Loucy (cell line): ENCODE measurements at regions not wholly inside any gene's neighbourhood (a gene's known extent, or its start where the extent isn't known, plus 50 kb on each side); places are given as distances from the start of the nearest gene placed in this dataset.

ENCODE experiments used
- H2AFZ ChIP-seq: fragments of 200-600 bp; sonication (generic); 2 replicates; pipeline ENCODE4 v1.6.0; 2016; ENCODE audit warnings: antibody characterized with exemption, mild to moderate bottlenecking, low read length, moderate library complexity
- H3F3A ChIP-seq: fragments of 200-600 bp; 2 replicates; pipeline ENCODE4 v1.6.0; 2016; ENCODE audit warnings: antibody characterized with exemption, low read depth, mild to moderate bottlenecking
- H3K27me3 ChIP-seq: fragments of 200-600 bp; sonication (generic); 2 replicates; pipeline ENCODE4 v1.6.1; 2014; ENCODE audit warnings: low read length, mild to moderate bottlenecking; ENCODE audit not compliant: insufficient read depth, poor library complexity, severe bottlenecking
- H3K36me3 ChIP-seq: fragments of 200-600 bp; sonication (generic); 2 replicates; pipeline ENCODE4 v1.6.1; 2016; ENCODE audit warnings: low read length; ENCODE audit not compliant: insufficient read depth
- H3K4me1 ChIP-seq: fragments of 200-600 bp; sonication (generic); 2 replicates; pipeline ENCODE4 v1.5.1; 2014; ENCODE audit warnings: low read length, mild to moderate bottlenecking; ENCODE audit not compliant: insufficient read depth, poor library complexity, severe bottlenecking
- H3K4me2 ChIP-seq: fragments of 200-600 bp; sonication (generic); 2 replicates; pipeline ENCODE4 v1.6.0; 2014; ENCODE audit warnings: antibody characterized with exemption, low read length, low read depth, mild to moderate bottlenecking; ENCODE audit not compliant: poor library complexity, severe bottlenecking
- H3K4me3 ChIP-seq: fragments of 200-600 bp; sonication (generic); 2 replicates; pipeline ENCODE4 v1.5.1; 2014; ENCODE audit warnings: low read length, mild to moderate bottlenecking, mixed read lengths; ENCODE audit not compliant: poor library complexity, severe bottlenecking
- H3K79me2 ChIP-seq: fragments of 200-600 bp; sonication (generic); 2 replicates; pipeline ENCODE4 v1.6.1; 2014; ENCODE audit warnings: low read length; ENCODE audit not compliant: insufficient read depth
- H3K9ac ChIP-seq: fragments of 200-600 bp; sonication (generic); 2 replicates; pipeline ENCODE4 v1.6.0; 2014; ENCODE audit warnings: mild to moderate bottlenecking, low read depth, low read length, moderate library complexity; ENCODE audit not compliant: poor library complexity, severe bottlenecking
- H3K9me2 ChIP-seq: fragments of 200-600 bp; sonication (generic); replicated peaks from 2 replicates; pipeline ENCODE4 v1.6.1; 2016; ENCODE audit warnings: low read depth, low read length, mixed read lengths
- H3K9me3 ChIP-seq: fragments of 200-600 bp; sonication (generic); 2 replicates; pipeline ENCODE4 v1.6.1; 2014; ENCODE audit warnings: mild to moderate bottlenecking, antibody characterized with exemption, low read length, low read depth; ENCODE audit not compliant: insufficient read depth
- H4K20me1 ChIP-seq: fragments of 200-600 bp; sonication (generic); 2 replicates; pipeline ENCODE4 v1.6.0; 2014; ENCODE audit warnings: antibody characterized with exemption, low read length, mild to moderate bottlenecking; ENCODE audit not compliant: insufficient read depth, poor library complexity, severe bottlenecking
- EZH2phosphoT487 ChIP-seq: fragments of 200-600 bp; IDR thresholded peaks from 2 replicates; pipeline ENCODE4 v1.6.1; 2018; ENCODE audit warnings: antibody characterized with exemption, mild to moderate bottlenecking, moderate library complexity, borderline replicate concordance
- TF ChIP-seq, protein P1 (sequence below): fragments of 200-600 bp; sonication (generic); conservative IDR thresholded peaks from 2 replicates; pipeline ENCODE4 v1.5.1; 2014; ENCODE audit warnings: mild to moderate bottlenecking, antibody characterized with exemption, low read length

DNA sequence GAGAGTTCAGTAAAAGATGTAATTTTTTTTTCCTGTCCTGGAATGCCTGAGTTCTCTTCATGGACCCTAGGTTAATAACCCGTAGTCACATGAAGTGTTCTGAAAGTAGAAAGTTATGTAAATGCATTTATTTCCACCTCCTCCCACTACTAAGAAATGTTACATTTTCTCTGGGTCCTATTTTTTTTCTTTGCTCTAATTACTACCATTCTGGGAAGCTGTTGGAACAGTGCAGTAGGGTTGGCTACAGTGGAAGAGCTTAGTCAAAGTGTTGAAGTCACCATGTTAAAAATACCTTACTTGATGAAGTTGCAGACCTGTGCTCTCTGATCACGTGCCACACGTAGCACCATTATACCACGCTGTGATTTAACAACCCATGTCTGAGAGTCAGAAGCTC, 153.8 kb upstream of the TSC22D2 start:
- Histone ChIP-seq H3K9ac (no peak overlapping the region), H3K79me2 (no peaks in the 10 kb centered on the region), H3K27me3 (no peaks in the 10 kb centered on the region), H3K4me1 (peaks cover 16% of the 10 kb centered on the region), H3K9me3 (no peaks in the 10 kb centered on the region), H4K20me1 (no peaks in the 10 kb centered on the region), H3F3A (no peaks in the 10 kb centered on the region), H3K36me3 (no peaks in the 10 kb centered on the region), H3K9me2 (no peaks in the 10 kb centered on the region), H3K4me2 (no peak overlapping the region), H2AFZ (no peak overlapping the region), H3K4me3 (no peak overlapping the region)
- TF ChIP-seq EZH2phosphoT487 = no peak
- TF ChIP-seq, protein P1, sequence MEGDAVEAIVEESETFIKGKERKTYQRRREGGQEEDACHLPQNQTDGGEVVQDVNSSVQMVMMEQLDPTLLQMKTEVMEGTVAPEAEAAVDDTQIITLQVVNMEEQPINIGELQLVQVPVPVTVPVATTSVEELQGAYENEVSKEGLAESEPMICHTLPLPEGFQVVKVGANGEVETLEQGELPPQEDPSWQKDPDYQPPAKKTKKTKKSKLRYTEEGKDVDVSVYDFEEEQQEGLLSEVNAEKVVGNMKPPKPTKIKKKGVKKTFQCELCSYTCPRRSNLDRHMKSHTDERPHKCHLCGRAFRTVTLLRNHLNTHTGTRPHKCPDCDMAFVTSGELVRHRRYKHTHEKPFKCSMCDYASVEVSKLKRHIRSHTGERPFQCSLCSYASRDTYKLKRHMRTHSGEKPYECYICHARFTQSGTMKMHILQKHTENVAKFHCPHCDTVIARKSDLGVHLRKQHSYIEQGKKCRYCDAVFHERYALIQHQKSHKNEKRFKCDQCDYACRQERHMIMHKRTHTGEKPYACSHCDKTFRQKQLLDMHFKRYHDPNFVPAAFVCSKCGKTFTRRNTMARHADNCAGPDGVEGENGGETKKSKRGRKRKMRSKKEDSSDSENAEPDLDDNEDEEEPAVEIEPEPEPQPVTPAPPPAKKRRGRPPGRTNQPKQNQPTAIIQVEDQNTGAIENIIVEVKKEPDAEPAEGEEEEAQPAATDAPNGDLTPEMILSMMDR = no peak

GRCh38 chr3:150253622-150254021, 154.5 kb upstream of the TSC22D2 start:
- no peaks in the 10 kb centered on the region for H3K79me2 ChIP-seq
- no peak overlapping the region for H3K4me3 ChIP-seq
- H2AFZ ChIP-seq = no peak overlapping the region
- H3K36me3 ChIP-seq = no peaks in the 10 kb centered on the region
- H3F3A ChIP-seq = no peaks in the 10 kb centered on the region
- H3K4me1 ChIP-seq = peaks cover 16% of the 10 kb centered on the region
- no peak overlapping the region for H3K4me2 ChIP-seq
- no peaks in the 10 kb centered on the region for H4K20me1 ChIP-seq
- no peak overlapping the region for H3K9ac ChIP-seq
- no peaks in the 10 kb centered on the region for H3K27me3 ChIP-seq
- H3K9me2 ChIP-seq = no peaks in the 10 kb centered on the region
- no peak for TF ChIP-seq EZH2phosphoT487
- TF ChIP-seq, protein P1 = no peak
- H3K9me3 ChIP-seq = no peaks in the 10 kb centered on the region

DNA sequence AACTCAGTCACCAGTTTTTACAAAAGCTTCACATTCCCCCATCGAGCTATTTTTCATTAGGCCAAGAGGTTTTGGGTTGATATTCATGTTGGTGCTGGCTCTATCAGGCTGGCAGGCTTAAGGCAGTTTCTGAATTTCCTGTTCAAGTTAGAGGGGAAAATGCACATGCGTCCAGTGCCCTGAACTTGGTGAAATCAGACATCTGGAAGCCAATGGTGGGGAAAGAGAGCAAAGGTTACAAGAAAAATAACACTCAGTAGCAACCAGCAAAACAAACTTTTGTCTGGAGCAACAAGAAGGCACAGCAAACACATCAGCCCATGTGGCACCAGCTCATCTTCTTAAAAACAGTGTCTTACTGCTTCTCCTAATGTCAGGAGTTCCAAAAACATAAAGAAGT, 155.6 kb upstream of the TSC22D2 start:
- Histone ChIP-seq H3K4me3 (no peak overlapping the region), H3K9me3 (no peaks in the 10 kb centered on the region), H3K27me3 (no peaks in the 10 kb centered on the region), H3K4me1 (peaks cover 16% of the 10 kb centered on the region), H4K20me1 (no peaks in the 10 kb centered on the region), H3K4me2 (no peak overlapping the region), H3K79me2 (no peaks in the 10 kb centered on the region), H3K9me2 (no peaks in the 10 kb centered on the region), H3K36me3 (no peaks in the 10 kb centered on the region), H2AFZ (peak overlapping the region; percentile 59), H3F3A (no peaks in the 10 kb centered on the region), H3K9ac (no peak overlapping the region)
- no peak for TF ChIP-seq EZH2phosphoT487
- TF ChIP-seq, protein P1 = no peak
